Stimulated activated naive CD4-positive, alpha-beta T cell (primary cell): ENCODE measurements at regions not wholly inside any gene's neighbourhood (a gene's known extent, or its start where the extent isn't known, plus 50 kb on each side); places are given as distances from the start of the nearest gene placed in this dataset.
"Not testable (repeated sequence)": the region's sequence is repeated elsewhere in the genome, so short reads cannot be mapped to it uniquely, and the experiment has no call there.

ENCODE experiments used
- DNase-seq, 6 experiments: peaks; one replicate each; lab custom pipeline; 2025; lab: John Stamatoyannopoulos, UW

DNA sequence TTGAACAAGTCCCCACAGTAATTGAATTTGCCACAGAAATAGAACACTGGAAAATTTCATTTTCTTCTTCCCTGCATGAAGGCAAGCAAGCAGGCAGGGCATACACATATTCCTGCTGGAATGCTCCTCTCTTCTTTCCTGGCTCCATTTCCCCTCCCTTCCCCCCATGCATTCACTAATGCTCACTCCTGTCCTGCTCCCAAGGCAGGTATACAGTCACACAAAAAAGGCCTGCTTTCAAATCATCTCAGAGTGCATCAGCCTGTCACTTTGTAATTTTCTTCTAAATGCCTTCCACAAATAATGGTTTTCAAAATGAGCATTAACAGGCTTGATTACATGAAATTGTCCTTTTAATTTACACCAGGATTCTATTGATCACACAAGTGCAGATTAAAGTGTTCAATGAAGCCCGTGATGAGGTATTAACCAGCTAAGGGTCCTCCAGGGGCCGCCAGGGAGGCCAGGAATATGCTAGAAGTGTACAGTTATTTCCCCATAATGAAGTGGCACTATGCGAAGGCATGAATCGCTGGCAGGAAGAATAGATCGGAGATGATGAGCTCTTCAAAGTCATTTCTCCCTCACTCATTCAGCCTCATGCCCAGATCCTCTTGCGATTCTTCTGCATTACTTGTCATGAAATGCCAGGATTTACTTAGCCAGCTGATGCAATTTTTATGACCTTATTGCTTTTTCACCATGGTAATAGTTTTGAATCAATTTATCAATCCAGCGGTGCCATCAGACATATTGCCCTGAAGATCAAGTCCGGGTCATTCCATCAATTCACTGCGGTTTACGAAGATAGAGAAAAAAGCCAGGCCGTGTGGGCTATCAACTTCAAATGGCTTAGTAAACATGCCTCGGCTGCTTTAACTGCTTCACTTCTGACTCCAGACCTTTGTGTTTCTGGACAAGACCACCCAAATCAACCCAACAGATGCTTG lies 243.5 kb downstream of the GPAT3 start:
- DNase-seq: no peak

DNA sequence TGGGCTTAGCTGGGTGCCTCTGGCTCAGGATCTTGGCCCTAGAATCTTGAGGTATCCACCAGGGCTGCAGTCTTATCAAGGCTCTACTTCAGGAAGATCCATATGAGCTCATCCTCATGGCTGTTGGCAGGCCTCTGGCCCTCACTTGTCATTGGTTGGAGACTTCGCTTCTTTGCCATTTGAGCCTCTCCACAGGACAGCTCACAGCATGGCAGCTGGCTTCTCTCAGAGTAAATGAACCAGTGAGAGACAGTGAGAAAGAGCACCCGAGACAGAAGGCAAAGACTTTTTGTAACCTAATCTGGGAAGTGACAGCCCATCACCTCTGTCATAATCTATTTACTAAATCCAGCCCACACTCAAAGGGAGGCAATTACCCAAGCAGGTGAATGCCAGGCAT lies 236.8 kb downstream of the GPAT3 start:
- DNase-seq: no peak

DNA sequence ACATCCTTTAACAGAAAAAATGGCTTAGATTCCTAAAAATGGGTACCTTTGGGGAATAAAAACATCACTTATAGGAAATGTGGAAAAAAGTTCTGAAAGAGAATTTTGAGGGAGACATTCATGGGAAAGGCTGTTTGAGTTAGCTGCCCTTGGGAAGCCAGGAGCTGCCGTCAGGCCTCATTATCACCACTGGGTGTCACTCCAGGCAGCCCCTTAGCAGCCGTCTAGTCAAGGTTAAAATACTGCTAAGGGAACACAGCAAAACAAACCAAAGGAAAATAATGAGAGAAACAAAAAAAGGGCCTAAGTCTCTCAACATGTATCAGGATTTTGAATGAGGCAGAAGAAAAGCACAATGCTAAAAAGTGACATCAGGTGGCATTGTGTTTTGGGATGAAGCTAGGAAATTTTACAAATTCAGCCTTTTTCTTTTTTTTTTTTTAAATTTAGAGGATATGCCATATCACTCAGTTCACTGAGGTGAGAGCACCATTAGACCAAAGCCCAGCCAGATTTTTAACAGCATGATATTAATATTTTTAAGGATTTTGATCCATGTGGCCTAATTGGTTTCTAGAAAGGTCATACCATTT lies 235.3 kb downstream of the GPAT3 start:
- no peak for DNase-seq

DNA sequence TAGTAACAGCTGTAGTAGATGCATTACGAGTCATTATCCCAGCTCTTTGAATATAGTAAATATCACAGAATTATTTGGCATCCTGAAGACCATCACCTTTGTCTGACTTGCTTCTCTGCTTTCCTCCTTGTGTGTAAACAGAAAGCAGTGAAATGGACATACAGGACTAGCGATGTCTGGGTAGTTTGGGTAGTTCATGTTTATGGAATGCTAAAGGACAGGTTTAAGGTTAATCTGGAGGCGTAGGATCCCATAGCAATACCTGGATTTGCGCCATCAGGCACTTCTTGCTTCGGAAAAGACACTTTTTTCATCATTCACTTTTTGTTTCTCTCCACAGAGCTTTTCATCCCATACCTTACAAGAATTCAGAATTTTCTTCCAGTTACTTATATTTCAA lies 232.2 kb downstream of the GPAT3 start:
- no peak for DNase-seq

DNA sequence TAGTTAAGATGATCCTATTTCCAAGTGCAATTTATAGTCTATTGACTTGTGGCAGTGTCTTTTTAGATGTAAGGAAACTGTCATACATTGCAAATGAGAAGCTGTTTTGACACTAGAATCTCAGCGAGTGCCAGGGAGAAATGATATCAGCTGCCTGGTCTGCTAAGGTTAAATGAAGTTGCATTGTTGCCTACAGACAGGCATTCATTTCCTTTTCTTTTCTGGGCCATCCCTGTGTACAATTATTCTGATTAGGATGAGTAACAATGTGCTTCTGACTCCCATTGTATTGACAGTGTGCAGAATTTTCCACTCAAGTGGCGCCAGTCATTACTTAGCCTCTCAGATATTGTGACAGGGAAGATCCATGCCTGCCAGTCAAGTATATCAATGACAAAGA lies 231.2 kb downstream of the GPAT3 start:
- DNase-seq: no peak

DNA sequence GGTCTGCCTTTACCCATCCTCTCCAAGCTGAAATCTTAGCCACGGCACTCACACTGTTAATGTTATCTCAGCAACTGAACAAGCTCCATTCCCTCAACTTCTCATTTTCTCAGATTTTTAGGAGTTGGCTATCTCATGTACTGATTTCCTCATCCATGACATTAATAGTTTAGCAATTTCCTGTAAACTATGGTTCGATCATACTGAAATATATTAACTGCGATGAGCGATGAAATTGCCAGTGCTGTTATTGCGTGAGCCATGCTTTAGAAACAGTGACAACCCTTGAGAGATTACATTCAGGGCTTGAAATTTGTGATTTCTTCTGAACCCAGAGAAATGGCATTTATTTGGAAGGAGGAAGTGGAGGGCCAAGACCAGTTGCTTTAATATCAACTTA lies 223.7 kb downstream of the GPAT3 start:
- no peak for DNase-seq

DNA sequence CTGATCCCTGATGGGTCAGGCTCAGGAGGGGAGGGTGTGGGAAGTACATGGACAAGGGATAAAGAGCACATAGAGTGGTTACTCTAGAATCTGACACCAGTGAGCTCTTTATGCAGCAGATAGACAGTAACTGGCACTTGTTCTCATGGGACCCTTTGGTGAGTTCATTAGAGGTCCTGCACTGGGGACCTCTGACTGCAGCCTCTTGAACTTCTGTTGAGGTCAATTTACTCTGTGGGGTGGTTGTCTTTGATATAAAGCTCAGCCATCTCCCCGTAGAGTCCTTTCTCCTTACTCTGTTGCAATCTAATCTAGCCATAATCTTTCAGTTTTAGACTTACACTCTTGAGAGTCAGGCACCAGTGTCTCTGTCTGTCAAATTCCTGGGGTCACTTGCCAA lies 222.4 kb downstream of the GPAT3 start:
- no peak for DNase-seq

DNA sequence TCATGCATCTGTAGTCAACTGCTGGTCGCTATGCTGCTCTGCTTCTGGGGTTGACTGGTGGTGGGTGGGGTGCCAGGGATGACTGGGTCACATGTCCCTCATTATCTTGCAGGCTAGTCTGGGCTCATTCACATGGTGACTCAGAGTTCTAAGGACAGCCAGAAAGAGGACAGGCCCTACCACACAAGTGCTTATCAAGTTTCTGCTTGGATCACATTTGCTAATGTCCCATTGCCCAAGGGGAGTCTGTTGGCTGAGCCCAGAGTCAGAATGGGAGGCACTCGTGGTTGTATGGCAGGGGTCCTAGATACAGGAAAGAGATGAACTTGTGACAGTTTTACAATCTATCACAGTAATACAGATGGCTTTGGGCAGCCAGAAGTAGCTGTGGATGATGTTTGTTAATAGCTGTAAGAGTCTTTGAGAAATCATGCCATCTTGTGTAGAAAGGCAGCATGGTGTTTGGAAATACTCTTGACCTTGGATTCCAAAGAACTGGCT lies 221.3 kb downstream of the GPAT3 start:
- DNase-seq: no peak

DNA sequence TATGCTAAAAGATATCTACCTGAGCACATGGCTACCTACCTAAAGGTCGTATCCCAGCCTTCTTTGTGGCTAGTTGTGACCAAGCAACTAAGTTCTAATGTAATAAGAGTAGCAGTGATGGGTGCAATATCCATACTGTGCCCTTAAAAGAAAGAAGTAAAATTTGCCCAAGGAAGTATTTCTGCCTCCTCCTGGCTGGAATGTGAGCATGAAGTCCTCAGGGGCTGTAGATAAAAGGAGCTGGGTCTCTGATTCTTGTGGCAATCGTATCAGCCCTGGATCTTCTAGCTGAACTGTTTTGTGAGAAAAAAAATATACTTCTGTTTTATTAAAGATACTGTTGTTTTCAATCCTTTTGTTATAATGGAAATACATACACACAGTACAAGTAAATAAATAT lies 217.4 kb downstream of the GPAT3 start:
- no peak for DNase-seq

DNA sequence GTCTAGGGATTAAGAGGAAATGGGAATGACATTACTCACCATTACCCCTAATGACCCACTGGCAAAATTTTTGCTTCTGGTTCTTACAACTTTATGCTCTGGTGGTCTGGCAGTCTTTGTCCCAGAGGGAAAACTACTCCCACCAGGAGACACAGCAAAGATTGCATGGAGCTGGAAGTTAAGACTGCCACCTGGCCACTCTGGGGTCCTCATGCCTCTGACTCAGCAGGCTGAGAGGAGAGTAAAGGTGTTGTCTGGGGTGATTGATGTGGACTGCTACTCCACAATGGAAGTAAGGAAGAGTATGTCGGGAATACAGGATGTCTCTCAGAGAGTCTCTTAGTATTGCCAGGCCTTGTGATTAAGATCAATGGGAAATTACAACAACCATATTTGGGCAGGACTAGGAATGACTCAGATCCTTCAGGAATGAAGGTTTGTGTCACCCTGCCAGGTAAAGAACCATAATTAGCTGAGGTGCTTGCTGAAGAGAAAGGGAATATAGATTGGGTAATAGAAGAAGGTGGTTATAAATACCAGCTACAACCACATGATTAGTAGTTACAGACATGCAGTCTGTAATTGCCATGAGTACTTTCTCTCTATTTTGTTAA lies 215.5 kb downstream of the GPAT3 start:
- DNase-seq: no peak

DNA sequence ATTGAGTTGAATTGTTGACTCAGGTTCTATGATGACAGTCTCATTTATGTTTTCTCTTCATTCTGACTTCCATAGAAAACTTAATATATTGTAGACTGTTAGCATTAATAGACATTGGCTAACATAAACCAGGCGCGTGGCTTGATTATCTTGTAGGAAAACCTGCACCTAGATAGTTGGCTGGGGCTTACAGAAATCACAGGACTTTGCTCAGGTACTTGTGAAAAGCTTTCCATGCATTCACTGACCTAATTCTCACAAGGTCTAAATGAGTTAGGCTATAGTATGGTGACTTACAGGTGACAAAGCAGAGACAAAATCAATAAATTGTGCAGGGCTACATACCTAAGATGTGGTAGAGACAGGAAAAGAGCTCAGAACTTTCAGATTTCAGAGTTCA lies 212.8 kb downstream of the GPAT3 start:
- no peak for DNase-seq

DNA sequence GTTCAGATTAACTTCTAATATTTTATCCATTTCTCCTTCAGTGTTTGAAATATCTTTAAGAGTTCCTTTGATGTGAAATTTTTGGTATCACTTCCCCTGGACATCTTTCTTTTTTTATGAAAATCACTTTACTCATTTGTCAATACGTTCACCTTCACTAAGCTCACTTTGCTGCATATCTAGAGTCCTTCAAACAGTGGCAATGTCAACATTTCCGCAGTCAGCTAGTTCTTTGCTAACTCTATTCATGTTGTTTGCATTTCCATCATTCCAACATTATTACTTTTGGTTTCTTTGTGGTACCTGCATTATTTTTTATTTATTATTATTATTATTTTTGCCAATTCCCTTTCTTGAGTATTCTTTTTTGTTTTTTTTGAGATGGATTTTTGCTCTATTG lies 203.0 kb downstream of the GPAT3 start:
- no peak for DNase-seq

DNA sequence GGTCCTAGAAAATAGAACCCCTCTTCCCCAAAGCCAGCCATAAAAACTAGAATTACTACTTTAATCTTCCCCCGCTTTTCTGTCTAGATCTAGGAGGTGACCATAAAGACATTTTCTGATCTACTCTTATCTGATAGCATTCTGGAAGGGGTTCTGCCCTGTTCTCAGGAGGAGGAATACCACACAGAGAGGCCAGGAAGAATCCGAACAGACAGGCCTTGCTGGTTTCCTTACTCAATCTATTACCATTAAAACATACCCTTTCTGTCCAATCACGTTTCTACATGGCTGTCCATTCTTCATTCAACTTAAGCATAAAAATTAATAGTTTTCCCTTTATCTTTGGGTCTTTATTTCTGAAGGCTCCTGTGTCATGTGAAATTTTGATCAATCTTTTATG lies 198.7 kb downstream of the GPAT3 start:
- DNase-seq: no peak

DNA sequence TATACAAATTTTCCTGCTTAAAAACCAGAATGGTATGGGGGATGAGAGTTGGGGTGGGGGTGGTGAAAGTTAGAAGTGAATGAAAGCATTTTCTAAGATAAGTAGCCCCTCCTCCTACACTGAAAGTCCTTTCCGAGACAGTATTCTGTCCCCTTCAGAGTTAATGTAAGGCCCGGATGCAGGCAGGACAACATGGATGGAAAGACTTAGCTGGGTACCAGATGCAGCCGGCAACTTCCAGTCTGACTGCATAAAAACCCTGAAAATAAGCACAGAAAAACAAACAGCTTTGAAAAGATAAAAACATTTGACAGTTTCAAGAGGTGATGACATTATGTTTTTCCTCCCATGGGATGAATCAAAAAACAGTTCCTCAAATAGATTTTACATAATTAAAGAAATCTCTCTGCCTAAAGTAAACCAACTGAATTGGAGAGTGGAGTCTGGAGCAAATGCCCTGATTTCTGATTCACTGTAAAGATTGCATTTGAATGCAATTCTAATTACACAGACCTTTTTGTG lies 196.3 kb downstream of the GPAT3 start:
- DNase-seq: no peak

DNA sequence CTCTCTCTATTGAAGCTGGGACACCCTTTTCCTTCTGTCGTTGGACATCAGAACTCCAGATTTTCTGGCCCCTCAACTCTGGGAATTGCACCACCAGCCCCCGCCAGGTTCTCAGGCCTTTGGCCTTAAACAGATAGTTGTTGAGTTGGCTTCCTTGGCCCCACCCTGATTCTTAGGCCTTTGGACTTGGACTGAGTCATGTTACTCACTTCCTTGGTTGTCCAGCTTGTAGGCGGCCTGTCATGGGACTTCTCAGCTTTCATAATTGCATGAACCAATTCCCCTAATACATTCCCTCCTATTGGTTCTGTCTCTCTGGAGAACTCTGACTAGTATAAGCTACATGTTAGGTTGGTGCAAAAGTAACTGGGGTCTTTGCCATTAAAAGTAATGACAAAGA lies 195.7 kb downstream of the GPAT3 start:
- no peak for DNase-seq

DNA sequence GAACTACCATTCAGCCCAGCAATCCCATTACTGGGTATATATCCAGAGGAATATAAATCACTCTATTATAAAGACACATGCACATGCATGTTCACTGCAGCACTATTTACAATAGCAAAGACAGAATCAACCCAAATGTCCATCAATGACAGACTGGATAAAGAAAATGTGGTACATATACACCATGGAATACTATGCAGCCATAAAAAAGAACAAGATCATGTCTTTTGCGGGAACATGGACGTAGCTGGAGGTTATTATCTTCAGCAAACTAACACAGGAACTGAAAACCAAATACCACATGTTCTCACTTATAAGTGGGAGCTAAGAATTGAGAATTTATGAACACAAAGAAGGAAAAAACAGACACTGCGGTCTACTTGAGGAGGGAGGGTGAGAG lies 195.1 kb downstream of the GPAT3 start:
- not testable (repeated sequence) for DNase-seq

DNA sequence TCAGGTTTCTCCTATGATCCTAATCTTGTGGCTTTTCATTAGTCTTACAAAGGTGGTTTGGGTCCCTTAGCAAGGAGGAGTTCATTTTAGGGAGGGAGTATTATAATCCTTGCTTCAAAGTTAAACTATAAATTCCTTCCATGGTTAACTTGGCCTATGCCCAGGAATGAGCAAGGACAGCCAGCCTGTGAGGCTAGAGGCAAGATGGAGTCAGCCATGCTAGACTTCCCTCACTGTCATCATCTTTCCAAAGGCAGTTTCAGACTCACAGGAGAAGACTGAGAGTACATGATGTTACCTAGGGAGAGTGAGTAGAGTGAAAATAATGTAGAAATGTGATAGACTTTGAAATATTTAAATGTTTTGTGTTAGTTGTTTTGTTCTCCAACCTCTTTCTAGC lies 192.3 kb downstream of the GPAT3 start:
- no peak for DNase-seq

DNA sequence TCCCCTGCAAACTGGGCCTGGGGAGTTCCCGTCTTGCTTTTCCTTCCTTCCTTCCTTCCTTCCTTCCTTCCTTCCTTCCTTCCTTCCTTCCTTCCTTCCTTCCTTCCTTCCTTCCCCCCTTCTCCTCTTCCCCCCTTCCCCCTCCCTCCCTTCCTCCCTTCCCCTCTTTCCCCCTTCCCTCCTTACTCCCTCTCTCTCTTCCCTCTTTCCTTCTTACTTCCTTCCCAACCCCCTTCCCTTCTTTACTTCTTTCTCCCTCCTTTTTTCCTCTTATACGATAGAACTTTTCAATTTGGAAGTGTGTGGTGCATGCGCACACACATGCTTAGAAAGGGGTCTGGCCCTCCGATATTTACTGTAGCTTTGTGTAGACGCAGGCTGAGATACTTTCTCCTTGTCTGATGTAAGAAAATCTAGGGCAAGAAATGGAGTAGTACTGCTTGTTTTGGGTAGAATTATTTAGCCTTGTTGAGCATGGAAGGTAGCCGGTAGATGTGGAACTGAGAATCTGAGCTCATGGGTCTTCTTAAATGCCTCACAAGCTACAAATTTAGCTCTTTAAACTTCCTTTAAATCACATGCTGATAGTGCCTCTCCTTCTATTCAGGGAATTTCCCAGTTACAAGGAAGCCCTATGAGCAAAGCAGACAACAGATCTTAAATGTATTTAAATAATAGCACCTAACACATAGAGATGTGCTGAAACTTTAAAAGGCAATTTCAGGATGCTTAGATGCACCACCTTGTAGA lies 189.6 kb downstream of the GPAT3 start:
- DNase-seq: no peak

DNA sequence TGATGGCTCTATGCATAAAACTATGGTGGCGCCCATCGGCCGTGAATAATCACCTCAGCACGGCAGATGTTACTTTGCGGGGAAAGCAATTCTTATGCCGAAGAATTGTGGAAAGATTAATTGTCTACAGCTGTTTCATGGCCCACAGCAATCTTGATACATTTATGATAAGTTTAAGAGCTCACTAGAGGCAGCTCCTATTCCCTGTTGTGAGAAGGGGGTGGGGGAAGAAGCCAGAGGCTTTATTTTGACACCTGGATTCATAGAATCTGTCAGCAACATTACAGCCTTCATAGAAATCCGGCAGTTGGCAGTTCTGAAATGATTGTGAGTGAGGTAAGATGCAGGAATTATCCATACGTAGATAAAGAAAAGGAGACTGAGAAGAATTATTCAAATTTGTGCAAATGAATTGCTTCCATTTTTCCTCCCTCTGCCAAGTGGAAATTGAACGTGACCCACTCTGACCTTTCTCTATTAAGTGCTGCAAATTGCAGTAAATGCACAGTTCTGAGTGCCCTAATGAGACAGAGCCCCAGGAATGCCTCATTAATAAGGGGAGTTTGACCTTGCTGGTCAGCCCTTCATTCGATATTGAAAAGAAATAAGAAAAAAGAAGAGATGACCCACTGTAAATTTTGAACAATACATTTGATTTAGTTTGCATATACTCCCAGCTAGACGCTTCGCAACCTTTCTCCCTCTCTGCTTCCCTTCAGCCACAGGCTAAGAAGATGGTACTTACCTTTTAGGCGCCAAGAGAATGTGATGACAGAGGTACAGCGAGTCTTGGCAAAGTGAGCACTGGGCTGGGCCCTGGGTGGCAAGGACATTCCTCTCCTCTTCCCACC lies 188.8 kb downstream of the GPAT3 start:
- no peak for DNase-seq

DNA sequence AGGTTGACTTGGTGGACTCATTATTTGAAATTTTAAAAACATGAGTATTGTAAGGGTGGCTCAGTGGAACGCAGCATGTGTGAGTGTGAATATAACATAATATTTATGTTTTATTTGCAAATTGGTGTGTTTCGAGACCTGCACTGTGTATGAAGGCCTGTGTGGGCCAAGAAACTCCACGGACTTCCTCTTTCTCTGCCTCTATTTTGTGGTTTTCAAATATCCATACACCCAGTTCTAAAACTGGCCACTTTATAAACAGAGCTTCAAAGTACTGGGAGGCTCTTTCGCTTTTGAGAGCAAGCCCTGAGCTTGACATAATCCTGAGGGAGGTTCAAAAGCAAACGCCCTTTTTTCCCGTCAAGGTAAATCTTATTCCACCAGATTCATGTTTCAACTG lies 187.7 kb downstream of the GPAT3 start:
- no peak for DNase-seq

DNA sequence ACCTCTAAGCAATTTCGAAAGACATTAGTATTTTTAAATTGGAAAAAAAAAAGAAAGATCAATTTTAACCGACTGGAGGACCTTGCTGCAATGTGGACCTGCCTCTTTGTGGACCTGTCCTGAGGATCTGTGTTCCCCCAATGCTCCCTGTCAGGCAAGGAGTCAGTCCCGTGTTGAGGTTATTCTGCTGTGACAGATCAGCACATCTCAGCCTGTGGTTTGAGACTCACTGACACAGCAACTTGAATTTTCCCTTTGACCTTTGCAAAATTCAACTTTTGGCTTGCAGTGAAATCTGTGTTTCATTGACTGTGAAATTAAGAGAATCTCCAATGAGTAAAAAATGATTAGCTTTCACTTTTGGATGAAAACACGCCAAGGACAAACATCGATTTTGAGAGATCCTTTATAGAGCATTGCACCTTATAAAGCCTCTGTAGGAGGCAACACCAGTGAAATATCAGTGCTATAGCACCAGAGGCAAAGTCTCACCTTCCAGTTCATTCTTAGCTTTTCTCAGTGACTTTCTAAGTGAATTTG lies 186.9 kb downstream of the GPAT3 start:
- DNase-seq: no peak
